ENCODE measurements at regions not wholly inside any gene's neighbourhood (a gene's known extent, or its start where the extent isn't known, plus 50 kb on each side); places are given as distances from the start of the nearest gene placed in this dataset.

DNA sequence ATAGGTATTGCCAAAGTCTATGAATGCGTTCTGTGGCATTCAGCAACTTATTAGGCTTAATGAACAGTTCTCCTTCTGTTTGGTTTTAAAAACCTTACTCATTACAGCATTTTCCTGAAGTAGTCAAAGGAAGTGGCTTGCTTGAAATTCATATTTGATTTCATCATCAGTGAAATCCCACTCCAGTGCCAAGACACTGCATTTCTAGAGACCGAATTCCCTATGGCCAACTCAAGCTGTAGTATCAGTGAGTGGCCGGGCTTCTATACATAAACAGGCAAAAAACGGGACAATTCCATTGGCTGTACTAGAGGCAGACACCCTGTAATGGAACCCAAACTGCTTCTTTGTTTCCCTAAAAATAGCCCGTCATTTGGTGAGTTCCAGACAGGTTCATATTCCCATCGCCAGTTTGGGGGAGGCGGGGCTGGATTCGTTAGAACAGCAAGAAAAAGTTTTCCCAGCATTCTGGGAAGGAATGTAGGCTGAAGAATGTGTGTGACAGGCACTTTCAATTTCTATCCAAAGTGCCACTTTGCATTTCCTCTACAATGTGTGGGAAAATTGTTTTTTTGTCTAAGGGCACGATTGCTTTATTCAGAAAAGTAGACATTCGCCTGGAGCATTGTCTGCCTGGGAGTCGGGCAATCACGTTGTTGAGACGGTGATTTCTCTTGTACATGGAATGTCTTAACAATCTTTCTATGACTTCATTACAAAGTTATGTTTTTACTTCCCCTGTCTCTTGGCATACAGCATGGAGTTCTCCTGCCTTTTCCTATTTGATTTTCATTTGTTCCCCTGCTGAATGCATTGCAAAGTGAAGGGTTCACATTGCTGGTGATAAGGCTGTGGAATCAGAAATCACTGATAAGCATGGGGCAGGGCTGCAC is 141.8 kb upstream of the MAST4 start:
- Histone ChIP-seq H2AFZ (no peak overlapping the region), H3F3A (ENCODE audit: insufficient read depth, low read depth) (no peaks in the 10 kb centered on the region), H3K9me3 (ENCODE audit: insufficient read depth, low read depth) (no peaks in the 10 kb centered on the region), H3K4me2 (no peak overlapping the region), H3K4me1 (replicated peaks; ENCODE audit: insufficient read depth) (no peaks in the 10 kb centered on the region), H4K20me1 (ENCODE audit: insufficient read depth) (no peaks in the 10 kb centered on the region), H3K27ac (no peak overlapping the region), H3K4me3 (no peak overlapping the region), H3K9me2 (ENCODE audit: insufficient read depth) (no peaks in the 10 kb centered on the region), H3K36me3 (ENCODE audit: low read depth) (no peaks in the 10 kb centered on the region), H3K27me3 (ENCODE audit: insufficient read depth, low read depth) (peaks cover 22% of the 10 kb centered on the region; the same call in 1 of the 2 replicates), H3K79me2 (ENCODE audit: low read depth) (no peaks in the 10 kb centered on the region)
- intact Hi-C loops (cut with micrococcal nuclease; ENCODE audit: unreplicated experiment) = no loop called here
- BruUV-seq (replicated peaks) = no TSS peak
- ChIA-PET POLR2A (ENCODE audit: unreplicated experiment) (no interaction called here), CTCF (no interaction called here)
- DNase-seq = no peak
- no peak for TF ChIP-seq EZH2 (IDR thresholded peaks at IDR 0.05; ENCODE audit: low read depth)
- TF ChIP-seq, protein P1, sequence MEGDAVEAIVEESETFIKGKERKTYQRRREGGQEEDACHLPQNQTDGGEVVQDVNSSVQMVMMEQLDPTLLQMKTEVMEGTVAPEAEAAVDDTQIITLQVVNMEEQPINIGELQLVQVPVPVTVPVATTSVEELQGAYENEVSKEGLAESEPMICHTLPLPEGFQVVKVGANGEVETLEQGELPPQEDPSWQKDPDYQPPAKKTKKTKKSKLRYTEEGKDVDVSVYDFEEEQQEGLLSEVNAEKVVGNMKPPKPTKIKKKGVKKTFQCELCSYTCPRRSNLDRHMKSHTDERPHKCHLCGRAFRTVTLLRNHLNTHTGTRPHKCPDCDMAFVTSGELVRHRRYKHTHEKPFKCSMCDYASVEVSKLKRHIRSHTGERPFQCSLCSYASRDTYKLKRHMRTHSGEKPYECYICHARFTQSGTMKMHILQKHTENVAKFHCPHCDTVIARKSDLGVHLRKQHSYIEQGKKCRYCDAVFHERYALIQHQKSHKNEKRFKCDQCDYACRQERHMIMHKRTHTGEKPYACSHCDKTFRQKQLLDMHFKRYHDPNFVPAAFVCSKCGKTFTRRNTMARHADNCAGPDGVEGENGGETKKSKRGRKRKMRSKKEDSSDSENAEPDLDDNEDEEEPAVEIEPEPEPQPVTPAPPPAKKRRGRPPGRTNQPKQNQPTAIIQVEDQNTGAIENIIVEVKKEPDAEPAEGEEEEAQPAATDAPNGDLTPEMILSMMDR (conservative IDR thresholded peaks at IDR 0.05) = no peak

DNA sequence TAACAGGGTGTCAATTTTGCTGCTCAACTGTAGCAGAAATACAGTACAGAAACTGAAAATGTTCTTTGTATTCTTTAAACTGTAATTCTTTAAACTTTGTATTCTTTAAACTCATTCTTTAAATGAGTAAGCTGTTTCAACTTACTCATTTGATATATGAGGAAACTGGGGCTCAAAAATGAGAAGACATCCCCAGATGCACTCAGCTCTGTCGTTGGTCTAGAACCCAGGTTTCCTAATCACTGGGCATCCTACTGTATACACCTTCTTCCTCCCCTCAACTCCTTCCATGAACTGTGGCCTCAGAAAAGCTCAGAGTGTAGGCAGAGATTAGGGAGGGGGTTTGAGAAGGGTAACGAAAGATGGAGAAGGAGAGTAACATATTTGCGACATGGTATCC is 136.5 kb upstream of the MAST4 start:
- no peak overlapping the region for H3K4me2 ChIP-seq
- H3K79me2 ChIP-seq (ENCODE audit: low read depth) = no peaks in the 10 kb centered on the region
- H3K9me3 ChIP-seq (ENCODE audit: insufficient read depth, low read depth) = no peaks in the 10 kb centered on the region
- H3K36me3 ChIP-seq (ENCODE audit: low read depth) = no peaks in the 10 kb centered on the region
- H3K9me2 ChIP-seq (ENCODE audit: insufficient read depth) = peaks cover 4% of the 10 kb centered on the region; the same call in 1 of the 2 replicates
- no peaks in the 10 kb centered on the region for H4K20me1 ChIP-seq (ENCODE audit: insufficient read depth)
- H3K4me3 ChIP-seq = no peak overlapping the region
- H3F3A ChIP-seq (ENCODE audit: insufficient read depth, low read depth) = no peaks in the 10 kb centered on the region
- no peak for DNase-seq
- ChIA-PET POLR2A (ENCODE audit: unreplicated experiment) (no interaction called here), CTCF (no interaction called here)
- no TSS peak for BruUV-seq (replicated peaks)
- no peak overlapping the region for H2AFZ ChIP-seq
- no peaks in the 10 kb centered on the region for H3K4me1 ChIP-seq (replicated peaks; ENCODE audit: insufficient read depth)
- intact Hi-C loops (cut with micrococcal nuclease; ENCODE audit: unreplicated experiment) = no loop called here
- H3K27me3 ChIP-seq (ENCODE audit: insufficient read depth, low read depth) = peaks cover 31% of the 10 kb centered on the region; the same call in 1 of the 2 replicates
- H3K27ac ChIP-seq = no peak overlapping the region
- TF ChIP-seq, protein P1 (conservative IDR thresholded peaks at IDR 0.05) = no peak
- TF ChIP-seq EZH2 (IDR thresholded peaks at IDR 0.05; ENCODE audit: low read depth) = no peak

DNA sequence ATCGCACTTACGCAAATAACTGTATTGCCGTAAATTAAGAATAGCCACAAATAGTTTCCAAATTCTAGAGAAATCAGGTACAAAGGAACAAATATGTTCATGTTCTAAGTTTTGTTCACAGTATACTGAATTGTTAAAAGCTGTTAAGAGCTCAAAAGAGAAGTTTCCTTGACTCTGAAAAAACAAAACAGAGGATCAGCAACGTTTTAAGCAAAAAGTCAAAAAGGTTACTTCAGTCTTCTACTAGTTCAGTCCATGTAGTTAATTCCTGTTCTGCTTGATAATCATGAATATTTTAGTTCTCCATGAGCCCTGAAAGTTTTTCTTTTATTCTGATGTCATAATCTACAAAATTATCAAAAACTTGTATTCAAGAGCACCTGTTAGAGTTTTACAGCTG is 128.6 kb upstream of the MAST4 start:
- intact Hi-C loops (cut with micrococcal nuclease; ENCODE audit: unreplicated experiment) = no loop called here
- POLR2A ChIA-PET (ENCODE audit: unreplicated experiment) = no interaction called here
- CTCF ChIA-PET = no interaction called here
- Histone ChIP-seq H3K4me3 (no peak overlapping the region), H3F3A (ENCODE audit: insufficient read depth, low read depth) (no peaks in the 10 kb centered on the region), H3K79me2 (ENCODE audit: low read depth) (no peaks in the 10 kb centered on the region), H4K20me1 (ENCODE audit: insufficient read depth) (no peaks in the 10 kb centered on the region), H3K27me3 (ENCODE audit: insufficient read depth, low read depth) (peaks cover 10% of the 10 kb centered on the region; the same call in 1 of the 2 replicates), H3K4me1 (replicated peaks; ENCODE audit: insufficient read depth) (no peaks in the 10 kb centered on the region), H3K36me3 (ENCODE audit: low read depth) (no peaks in the 10 kb centered on the region), H2AFZ (no peak overlapping the region), H3K9me3 (ENCODE audit: insufficient read depth, low read depth) (peaks cover 4% of the 10 kb centered on the region; the same call in 1 of the 2 replicates), H3K4me2 (no peak overlapping the region), H3K9me2 (ENCODE audit: insufficient read depth) (no peaks in the 10 kb centered on the region), H3K27ac (no peak overlapping the region)
- TF ChIP-seq, protein P1 (conservative IDR thresholded peaks at IDR 0.05) = no peak
- no peak for TF ChIP-seq EZH2 (IDR thresholded peaks at IDR 0.05; ENCODE audit: low read depth)
- no peak for DNase-seq
- no TSS peak for BruUV-seq (replicated peaks)

All from PC-9 (cell line).